ENCODE measurements at regions not wholly inside any gene's neighbourhood (a gene's known extent, or its start where the extent isn't known, plus 50 kb on each side); places are given as distances from the start of the nearest gene placed in this dataset.
"Not testable (repeated sequence)": the region's sequence is repeated elsewhere in the genome, so short reads cannot be mapped to it uniquely, and the experiment has no call there.

GRCh38 chr12:67716817-67717216 lies 68.3 kb downstream of the DYRK2 start:
- DNase-seq (ENCODE audit: low read depth in 2 of 2), result no peak

GRCh38 chr12:67719303-67719702 lies 70.8 kb downstream of the DYRK2 start:
- DNase-seq (ENCODE audit: low read depth in 2 of 2), result not testable (repeated sequence)

GRCh38 chr12:67720351-67720856 lies 71.9 kb downstream of the DYRK2 start:
- DNase-seq (ENCODE audit: low read depth in 2 of 2), result no peak

- DNase-seq (ENCODE audit: low read depth in 2 of 2), result no peak
These were observed 72.7 kb downstream of the DYRK2 start for GRCh38 chr12:67721248-67721647.

- DNase-seq (ENCODE audit: low read depth in 2 of 2), result no peak
These were observed 73.8 kb downstream of the DYRK2 start for GRCh38 chr12:67722296-67722695.

- no peak for DNase-seq (ENCODE audit: low read depth in 2 of 2)
These were observed 78.3 kb downstream of the DYRK2 start for GRCh38 chr12:67726868-67727267.

GRCh38 chr12:67727702-67728666 lies 79.4 kb downstream of the DYRK2 start:
- no peak for DNase-seq (ENCODE audit: low read depth in 2 of 2)

- no peak for DNase-seq (ENCODE audit: low read depth in 2 of 2)
These were observed 84.3 kb downstream of the DYRK2 start for GRCh38 chr12:67732857-67733256.

GRCh38 chr12:67735868-67736267 lies 87.3 kb downstream of the DYRK2 start:
- DNase-seq (ENCODE audit: low read depth in 2 of 2), result no peak

- DNase-seq (ENCODE audit: low read depth in 2 of 2), result no peak
These were observed 92.2 kb downstream of the DYRK2 start for GRCh38 chr12:67740711-67741110.

GRCh38 chr12:67741270-67741669 lies 92.7 kb downstream of the DYRK2 start:
- no peak for DNase-seq (ENCODE audit: low read depth in 2 of 2)

- no peak for DNase-seq (ENCODE audit: low read depth in 2 of 2)
These were observed 93.9 kb downstream of the DYRK2 start for GRCh38 chr12:67742461-67742860.

GRCh38 chr12:67747869-67748742 lies 99.6 kb downstream of the DYRK2 start:
- no peak for DNase-seq (ENCODE audit: low read depth in 2 of 2)

GRCh38 chr12:67748743-67749040 lies 100.1 kb downstream of the DYRK2 start:
- no peak for DNase-seq (ENCODE audit: low read depth in 2 of 2)

GRCh38 chr12:67750513-67751183 lies 102.1 kb downstream of the DYRK2 start:
- DNase-seq (ENCODE audit: low read depth in 2 of 2), result no peak

- DNase-seq (ENCODE audit: low read depth in 2 of 2), result no peak
These were observed 102.9 kb downstream of the DYRK2 start for GRCh38 chr12:67751381-67751928.

- DNase-seq (ENCODE audit: low read depth in 2 of 2), result no peak
These were observed 103.7 kb downstream of the DYRK2 start for GRCh38 chr12:67752226-67752732.

- no peak for DNase-seq (ENCODE audit: low read depth in 2 of 2)
These were observed 106.6 kb downstream of the DYRK2 start for GRCh38 chr12:67754933-67755697.

GRCh38 chr12:67757651-67758050 lies 109.1 kb downstream of the DYRK2 start:
- DNase-seq (ENCODE audit: low read depth in 2 of 2), result no peak

GRCh38 chr12:67758119-67758518 lies 109.6 kb downstream of the DYRK2 start:
- DNase-seq (ENCODE audit: low read depth in 2 of 2), result no peak

- no peak for DNase-seq (ENCODE audit: low read depth in 2 of 2)
These were observed 110.0 kb downstream of the DYRK2 start for GRCh38 chr12:67758521-67758920.
